Neuronal stem cell (in vitro differentiated cells): ENCODE measurements at regions not wholly inside any gene's neighbourhood (a gene's known extent, or its start where the extent isn't known, plus 50 kb on each side); places are given as distances from the start of the nearest gene placed in this dataset.

Experiments
- DNase-seq: peaks from one replicate; pipeline ENCODE4 v3.0.0-alpha.2; 2013; ENCODE audit warnings: low spot score
- H2AFZ ChIP-seq: one replicate; pipeline ENCODE4 v1.6.1; 2013; ENCODE audit warnings: mild to moderate bottlenecking, low read length, inconsistent platforms
- H2AK5ac ChIP-seq: 2 replicates; pipeline ENCODE4 v1.6.1; 2013; ENCODE audit warnings: low read depth, mild to moderate bottlenecking, inconsistent platforms, low read length, moderate library complexity, mixed read lengths
- H2BK120ac ChIP-seq: 2 replicates; pipeline ENCODE4 v1.6.1; 2013; ENCODE audit warnings: low read depth, mild to moderate bottlenecking, inconsistent platforms, low read length, moderate library complexity, mixed read lengths
- H2BK12ac ChIP-seq: one replicate; pipeline ENCODE4 v1.6.1; 2013; ENCODE audit warnings: low read length, inconsistent platforms
- H2BK15ac ChIP-seq: 2 replicates; pipeline ENCODE4 v1.6.1; 2013; ENCODE audit warnings: mild to moderate bottlenecking, low read length, inconsistent platforms, mixed read lengths
- H2BK5ac ChIP-seq: one replicate; pipeline ENCODE4 v1.6.1; 2013; ENCODE audit warnings: inconsistent platforms, mild to moderate bottlenecking, low read length, moderate library complexity
- H3K14ac ChIP-seq: one replicate; pipeline ENCODE4 v1.6.1; 2013; ENCODE audit warnings: low read length, inconsistent platforms
- H3K18ac ChIP-seq: 2 replicates; pipeline ENCODE4 v1.6.1; 2013; ENCODE audit warnings: low read length, inconsistent platforms
- H3K23ac ChIP-seq: 2 replicates; pipeline ENCODE4 v1.6.1; 2013; ENCODE audit warnings: low read depth, mild to moderate bottlenecking, mixed read lengths, low read length, inconsistent platforms; ENCODE audit not compliant: poor library complexity
- H3K27ac ChIP-seq: replicated peaks from 3 replicates; pipeline ENCODE4 v1.5.1; 2013; ENCODE audit warnings: low read length, inconsistent platforms
- H3K27me3 ChIP-seq, 3 experiments: 2 replicates each; pipeline ENCODE4 v1.6.1; 2013; ENCODE audit warnings: low read length in 3 of 3, mild to moderate bottlenecking in 2 of 3, inconsistent platforms in 1 of 3, low read depth in 1 of 3, mixed read lengths in 1 of 3, moderate library complexity in 1 of 3; ENCODE audit not compliant: control insufficient read depth in 3 of 3, insufficient read depth in 3 of 3
- H3K36me3 ChIP-seq, 2 donors: replicated peaks in 1 of 2; 2 replicates each; pipeline ENCODE4 v1.6.1; 2013; ENCODE audit warnings: low read length in 2 of 2; ENCODE audit not compliant: control insufficient read depth in 2 of 2, insufficient read depth in 2 of 2
- H3K4ac ChIP-seq: 2 replicates; pipeline ENCODE4 v1.6.1; 2013; ENCODE audit warnings: inconsistent platforms, mild to moderate bottlenecking, low read length, moderate library complexity
- H3K4me1 ChIP-seq, 2 donors: 1 replicate in 1 of 2; 2 replicates in 1 of 2; pipeline ENCODE4 v1.6.1; 2013; ENCODE audit warnings: low read length in 2 of 2, low read depth in 1 of 2; ENCODE audit not compliant: control insufficient read depth in 2 of 2, insufficient read depth in 1 of 2
- H3K4me2 ChIP-seq: one replicate; pipeline ENCODE4 v1.6.1; 2013; ENCODE audit warnings: mild to moderate bottlenecking, low read length, inconsistent platforms; ENCODE audit not compliant: insufficient read depth, poor library complexity, severe bottlenecking
- H3K4me3 ChIP-seq, 2 donors: 2 replicates each; pipeline ENCODE4 v1.5.1; 2013; ENCODE audit warnings: low read length in 2 of 2, mild to moderate bottlenecking in 2 of 2, inconsistent platforms in 1 of 2, moderate library complexity in 1 of 2
- H3K79me1 ChIP-seq: one replicate; pipeline ENCODE4 v1.6.1; 2013; ENCODE audit warnings: low read depth, mild to moderate bottlenecking, inconsistent platforms, low read length, moderate library complexity
- H3K9ac ChIP-seq: one replicate; pipeline ENCODE4 v1.6.1; 2013; ENCODE audit warnings: mild to moderate bottlenecking, low read depth, low read length, inconsistent platforms; ENCODE audit not compliant: poor library complexity
- H3K9me3 ChIP-seq, 2 donors: replicated peaks in 1 of 2; 2 replicates each; pipeline versions ENCODE3 to v1.6.1; 2013; ENCODE audit warnings: low read length in 2 of 2, mild to moderate bottlenecking in 2 of 2, inconsistent platforms in 1 of 2, low read depth in 1 of 2, mixed read lengths in 1 of 2, moderate library complexity in 1 of 2; ENCODE audit not compliant: control insufficient read depth in 2 of 2, insufficient read depth in 1 of 2
- H4K8ac ChIP-seq: one replicate; pipeline ENCODE4 v1.6.1; 2013; ENCODE audit warnings: low read depth, mild to moderate bottlenecking, inconsistent platforms, low read length, moderate library complexity
- H4K91ac ChIP-seq: one replicate; pipeline ENCODE4 v1.6.1; 2013; ENCODE audit warnings: low read length, low read depth, mild to moderate bottlenecking, inconsistent platforms; ENCODE audit not compliant: poor library complexity
- WGBS, 2 donors: extraction: QIAGEN DNeasy Blood & Tissue Kit; methylation state at CpG; one replicate each; pipeline ENCODE4 v1.1.7; 2013; ENCODE audit warnings: missing lambda C conversion rate in 2 of 2, mixed read lengths in 1 of 2; ENCODE audit not compliant: insufficient read length in 2 of 2, insufficient replicate concordance in 1 of 2; ENCODE audit errors: extremely low coverage in 2 of 2; 5-methylcytosine and 5-hydroxymethylcytosine counted together

- H3K36me3 ChIP-seq: no peaks in the 10 kb centered on the region
Observed at GRCh38 chr3:163382183-163382582, 1696.1 kb downstream of the SI start.

GRCh38 chr3:163368168-163368567, 1710.1 kb downstream of the SI start:
- H3K4me3 ChIP-seq: no peak overlapping the region
- H3K4me2 ChIP-seq: no peak overlapping the region
- H2BK15ac ChIP-seq: no peak overlapping the region
- no peak overlapping the region for H3K27ac ChIP-seq
- H2AK5ac ChIP-seq: no peak overlapping the region
- H3K27me3 ChIP-seq: peaks cover 0 to 2% (median 0%) of the 10 kb centered on the region in 3 experiments
- H3K9ac ChIP-seq: no peak overlapping the region
- no peaks in the 10 kb centered on the region for H3K9me3 ChIP-seq
- H4K91ac ChIP-seq: no peak overlapping the region
- no peak overlapping the region for H3K23ac ChIP-seq
- H4K8ac ChIP-seq: no peak overlapping the region
- no peak overlapping the region for H3K18ac ChIP-seq
- H3K4ac ChIP-seq: no peak overlapping the region
- H2BK12ac ChIP-seq: no peak overlapping the region
- no peaks in the 10 kb centered on the region for H3K36me3 ChIP-seq
- no peak overlapping the region for H2BK5ac ChIP-seq
- no peak for DNase-seq
- no peaks in the 10 kb centered on the region for H3K79me1 ChIP-seq
- H3K4me1 ChIP-seq: no peaks in the 10 kb centered on the region
- H2AFZ ChIP-seq: no peak overlapping the region
- H2BK120ac ChIP-seq: no peak overlapping the region
- H3K14ac ChIP-seq: no peak overlapping the region

More at GRCh38 chr3:163382183-163382582, 1696.1 kb downstream of the SI start:
- WGBS, 2 donors: no CpG with 5 or more reads among the region's 2 CpGs
- H3K4ac ChIP-seq: no peak overlapping the region
- DNase-seq: no peak
- no peak overlapping the region for H3K18ac ChIP-seq
- no peak overlapping the region for H3K9ac ChIP-seq
- no peak overlapping the region for H2AFZ ChIP-seq
- H2BK120ac ChIP-seq: no peak overlapping the region
- H3K4me2 ChIP-seq: no peak overlapping the region
- H4K91ac ChIP-seq: no peak overlapping the region
- H3K27me3 ChIP-seq: no peaks in the 10 kb centered on the region
- H3K27ac ChIP-seq: no peak overlapping the region
- no peak overlapping the region for H3K4me3 ChIP-seq
- H2AK5ac ChIP-seq: no peak overlapping the region
- H2BK12ac ChIP-seq: no peak overlapping the region
- no peaks in the 10 kb centered on the region for H3K79me1 ChIP-seq
- H4K8ac ChIP-seq: no peak overlapping the region
- no peak overlapping the region for H2BK15ac ChIP-seq
- H3K23ac ChIP-seq: no peak overlapping the region
- no peaks in the 10 kb centered on the region for H3K4me1 ChIP-seq
- H3K14ac ChIP-seq: no peak overlapping the region
- no peaks in the 10 kb centered on the region for H3K9me3 ChIP-seq
- H2BK5ac ChIP-seq: no peak overlapping the region

GRCh38 chr3:163364717-163365116, 1713.6 kb downstream of the SI start:
- H3K79me1 ChIP-seq: no peaks in the 10 kb centered on the region

GRCh38 chr3:163362151-163362550, 1716.1 kb downstream of the SI start:
- H3K27me3 ChIP-seq: no peaks in the 10 kb centered on the region
- no peak for DNase-seq
- no peaks in the 10 kb centered on the region for H3K36me3 ChIP-seq
- H3K79me1 ChIP-seq: no peaks in the 10 kb centered on the region
- H4K91ac ChIP-seq: no peak overlapping the region
- H2BK15ac ChIP-seq: no peak overlapping the region
- H2BK12ac ChIP-seq: no peak overlapping the region
- H2AK5ac ChIP-seq: no peak overlapping the region
- H3K4ac ChIP-seq: no peak overlapping the region
- H3K23ac ChIP-seq: no peak overlapping the region
- no peak overlapping the region for H3K4me3 ChIP-seq
- H3K4me2 ChIP-seq: no peak overlapping the region
- H2BK120ac ChIP-seq: no peak overlapping the region
- no peak overlapping the region for H3K9ac ChIP-seq
- H4K8ac ChIP-seq: no peak overlapping the region
- H2BK5ac ChIP-seq: no peak overlapping the region
- no peaks in the 10 kb centered on the region for H3K4me1 ChIP-seq
- H2AFZ ChIP-seq: no peak overlapping the region
- WGBS, 2 donors: no CpG with 5 or more reads among the region's 2 CpGs
- no peaks in the 10 kb centered on the region for H3K9me3 ChIP-seq
- no peak overlapping the region for H3K18ac ChIP-seq
- no peak overlapping the region for H3K14ac ChIP-seq
- H3K27ac ChIP-seq: no peak overlapping the region

More at GRCh38 chr3:163364717-163365116, 1713.6 kb downstream of the SI start:
- no peak overlapping the region for H4K8ac ChIP-seq
- H3K9me3 ChIP-seq: no peaks in the 10 kb centered on the region
- H2BK120ac ChIP-seq: no peak overlapping the region
- DNase-seq: no peak
- peaks cover 0 to 2% (median 0%) of the 10 kb centered on the region in 3 experiments for H3K27me3 ChIP-seq
- no peak overlapping the region for H4K91ac ChIP-seq
- no peak overlapping the region for H3K9ac ChIP-seq
- H3K4ac ChIP-seq: no peak overlapping the region
- H2BK15ac ChIP-seq: no peak overlapping the region
- no peak overlapping the region for H2AK5ac ChIP-seq
- no peak overlapping the region for H3K18ac ChIP-seq
- WGBS, 2 donors: no CpG with 5 or more reads among the region's 4 CpGs
- H2AFZ ChIP-seq: no peak overlapping the region
- H3K4me3 ChIP-seq: no peak overlapping the region
- H3K14ac ChIP-seq: no peak overlapping the region
- no peak overlapping the region for H2BK5ac ChIP-seq
- H3K4me1 ChIP-seq: no peaks in the 10 kb centered on the region
- no peak overlapping the region for H3K23ac ChIP-seq
- no peak overlapping the region for H3K27ac ChIP-seq
- H3K36me3 ChIP-seq: no peaks in the 10 kb centered on the region
- H2BK12ac ChIP-seq: no peak overlapping the region
- no peak overlapping the region for H3K4me2 ChIP-seq
